ENCODE measurements at regions not wholly inside any gene's neighbourhood (a gene's known extent, or its start where the extent isn't known, plus 50 kb on each side); places are given as distances from the start of the nearest gene placed in this dataset.

- no peaks in the 10 kb centered on the region for H3K79me2 ChIP-seq (ENCODE audit: control insufficient read depth, low read length)
- no peaks in the 10 kb centered on the region for H4K20me1 ChIP-seq (ENCODE audit: control insufficient read depth, insufficient read depth, low read depth, low read length)
- H3K27ac ChIP-seq (ENCODE audit: low read depth, low read length): no peak overlapping the region
- no peaks in the 10 kb centered on the region for H3K4me1 ChIP-seq (ENCODE audit: control insufficient read depth, low read length)
- H3K9me2 ChIP-seq (replicated peaks; ENCODE audit: control insufficient read depth, low read length): no peaks in the 10 kb centered on the region
- H3K27me3 ChIP-seq (ENCODE audit: control insufficient read depth, low read length): no peaks in the 10 kb centered on the region
- no peak for TF ChIP-seq CTCF (IDR thresholded peaks at IDR 0.05; ENCODE audit: low read depth, low read length, poor library complexity, severe bottlenecking)
- no peak for TF ChIP-seq EZH2phosphoT487 (IDR thresholded peaks at IDR 0.05; ENCODE audit: borderline replicate concordance, low read length)
- H3K4me3 ChIP-seq (ENCODE audit: low read length): no peak overlapping the region
- no peaks in the 10 kb centered on the region for H3F3A ChIP-seq (ENCODE audit: control insufficient read depth, insufficient read depth)
- H3K36me3 ChIP-seq (ENCODE audit: control insufficient read depth, low read length): no peaks in the 10 kb centered on the region
- H3K4me2 ChIP-seq (ENCODE audit: low read length): no peak overlapping the region
- no peaks in the 10 kb centered on the region for H3K9me3 ChIP-seq (ENCODE audit: control insufficient read depth, insufficient read depth, low read length)
Observed at GRCh38 chr7:20562461-20562860, 53.0 kb upstream of the ABCB5 start.

All from DOHH2 (cell line).